HL-60 (cell line): ENCODE measurements at regions not wholly inside any gene's neighbourhood (a gene's known extent, or its start where the extent isn't known, plus 50 kb on each side); places are given as distances from the start of the nearest gene placed in this dataset.

Experiments used
- POLR2AphosphoS5 ChIP-seq: IDR thresholded peaks from 2 replicates; pipeline ENCODE4 v1.6.1; 2012; ENCODE audit warnings: low read depth
- TF ChIP-seq, protein P1 (sequence below): IDR thresholded peaks from one replicate; pipeline ENCODE4 v1.5.1; 2011; ENCODE audit warnings: low read length, control low read depth, inconsistent platforms; ENCODE audit not compliant: insufficient read depth
- TF ChIP-seq, protein P2 (sequence below): IDR thresholded peaks from 2 replicates; pipeline ENCODE4 v1.6.1; 2012; ENCODE audit warnings: low read depth; ENCODE audit not compliant: insufficient replicate concordance

DNA sequence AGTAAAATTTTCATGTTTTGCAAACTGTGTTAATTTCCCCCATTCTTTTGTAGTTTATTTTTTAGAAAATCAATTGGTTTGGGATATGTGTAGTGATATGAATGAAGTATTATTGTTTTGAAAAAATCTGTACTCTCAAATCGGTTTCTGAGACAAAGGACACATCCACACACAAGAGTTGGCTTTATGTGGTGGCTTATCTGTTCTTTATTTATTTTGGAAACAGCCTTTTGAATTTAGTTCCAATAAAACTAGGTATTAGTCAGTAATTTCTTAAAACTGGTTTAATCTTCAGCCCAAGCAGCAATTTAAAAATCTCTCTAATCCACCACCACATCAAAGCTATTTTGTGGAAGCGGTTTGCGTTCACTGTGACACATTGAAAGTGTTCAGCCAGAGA, 741.5 kb upstream of the GRM7 start:
- TF ChIP-seq, protein P1, sequence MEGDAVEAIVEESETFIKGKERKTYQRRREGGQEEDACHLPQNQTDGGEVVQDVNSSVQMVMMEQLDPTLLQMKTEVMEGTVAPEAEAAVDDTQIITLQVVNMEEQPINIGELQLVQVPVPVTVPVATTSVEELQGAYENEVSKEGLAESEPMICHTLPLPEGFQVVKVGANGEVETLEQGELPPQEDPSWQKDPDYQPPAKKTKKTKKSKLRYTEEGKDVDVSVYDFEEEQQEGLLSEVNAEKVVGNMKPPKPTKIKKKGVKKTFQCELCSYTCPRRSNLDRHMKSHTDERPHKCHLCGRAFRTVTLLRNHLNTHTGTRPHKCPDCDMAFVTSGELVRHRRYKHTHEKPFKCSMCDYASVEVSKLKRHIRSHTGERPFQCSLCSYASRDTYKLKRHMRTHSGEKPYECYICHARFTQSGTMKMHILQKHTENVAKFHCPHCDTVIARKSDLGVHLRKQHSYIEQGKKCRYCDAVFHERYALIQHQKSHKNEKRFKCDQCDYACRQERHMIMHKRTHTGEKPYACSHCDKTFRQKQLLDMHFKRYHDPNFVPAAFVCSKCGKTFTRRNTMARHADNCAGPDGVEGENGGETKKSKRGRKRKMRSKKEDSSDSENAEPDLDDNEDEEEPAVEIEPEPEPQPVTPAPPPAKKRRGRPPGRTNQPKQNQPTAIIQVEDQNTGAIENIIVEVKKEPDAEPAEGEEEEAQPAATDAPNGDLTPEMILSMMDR = no peak
- TF ChIP-seq POLR2AphosphoS5 = no peak
- TF ChIP-seq, protein P2, sequence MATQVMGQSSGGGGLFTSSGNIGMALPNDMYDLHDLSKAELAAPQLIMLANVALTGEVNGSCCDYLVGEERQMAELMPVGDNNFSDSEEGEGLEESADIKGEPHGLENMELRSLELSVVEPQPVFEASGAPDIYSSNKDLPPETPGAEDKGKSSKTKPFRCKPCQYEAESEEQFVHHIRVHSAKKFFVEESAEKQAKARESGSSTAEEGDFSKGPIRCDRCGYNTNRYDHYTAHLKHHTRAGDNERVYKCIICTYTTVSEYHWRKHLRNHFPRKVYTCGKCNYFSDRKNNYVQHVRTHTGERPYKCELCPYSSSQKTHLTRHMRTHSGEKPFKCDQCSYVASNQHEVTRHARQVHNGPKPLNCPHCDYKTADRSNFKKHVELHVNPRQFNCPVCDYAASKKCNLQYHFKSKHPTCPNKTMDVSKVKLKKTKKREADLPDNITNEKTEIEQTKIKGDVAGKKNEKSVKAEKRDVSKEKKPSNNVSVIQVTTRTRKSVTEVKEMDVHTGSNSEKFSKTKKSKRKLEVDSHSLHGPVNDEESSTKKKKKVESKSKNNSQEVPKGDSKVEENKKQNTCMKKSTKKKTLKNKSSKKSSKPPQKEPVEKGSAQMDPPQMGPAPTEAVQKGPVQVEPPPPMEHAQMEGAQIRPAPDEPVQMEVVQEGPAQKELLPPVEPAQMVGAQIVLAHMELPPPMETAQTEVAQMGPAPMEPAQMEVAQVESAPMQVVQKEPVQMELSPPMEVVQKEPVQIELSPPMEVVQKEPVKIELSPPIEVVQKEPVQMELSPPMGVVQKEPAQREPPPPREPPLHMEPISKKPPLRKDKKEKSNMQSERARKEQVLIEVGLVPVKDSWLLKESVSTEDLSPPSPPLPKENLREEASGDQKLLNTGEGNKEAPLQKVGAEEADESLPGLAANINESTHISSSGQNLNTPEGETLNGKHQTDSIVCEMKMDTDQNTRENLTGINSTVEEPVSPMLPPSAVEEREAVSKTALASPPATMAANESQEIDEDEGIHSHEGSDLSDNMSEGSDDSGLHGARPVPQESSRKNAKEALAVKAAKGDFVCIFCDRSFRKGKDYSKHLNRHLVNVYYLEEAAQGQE = no peak
